HT1080 (cell line): ENCODE measurements at regions not wholly inside any gene's neighbourhood (a gene's known extent, or its start where the extent isn't known, plus 50 kb on each side); places are given as distances from the start of the nearest gene placed in this dataset.
"Not testable (repeated sequence)": the region's sequence is repeated elsewhere in the genome, so short reads cannot be mapped to it uniquely, and the experiment has no call there.

Experiments used
- DNase-seq: peaks from one replicate; pipeline ENCODE4 v3.0.0-alpha.2; 2015; ENCODE audit warnings: low read depth

DNA sequence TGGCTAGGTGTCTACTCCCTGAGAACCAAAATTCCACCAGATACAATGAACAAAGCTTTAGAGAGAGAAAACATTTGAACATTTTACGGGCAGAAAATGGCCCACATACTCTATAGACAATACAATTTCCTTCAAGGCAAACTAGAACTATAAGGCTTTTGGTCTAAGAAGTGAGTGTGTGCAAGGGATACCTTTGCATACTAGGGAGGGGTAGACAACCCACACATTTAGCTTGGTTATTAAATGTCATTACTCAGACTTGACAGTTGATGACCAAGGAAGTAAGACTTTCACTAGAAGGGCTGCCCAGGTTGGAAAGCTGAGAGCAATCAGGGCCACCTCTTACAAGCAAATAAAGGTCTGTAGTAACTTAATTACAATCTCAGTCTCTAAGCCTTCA is 64.0 kb upstream of the PLEKHM1 start:
- DNase-seq, result not testable (repeated sequence)

GRCh38 chr17:45558821-45559220 is 68.3 kb upstream of the PLEKHM1 start:
- DNase-seq, result not testable (repeated sequence)

GRCh38 chr17:45562868-45563267 is 72.3 kb upstream of the PLEKHM1 start:
- DNase-seq, result not testable (repeated sequence)

- DNase-seq, result not testable (repeated sequence)
Measured at GRCh38 chr17:45563283-45563682, 72.8 kb upstream of the PLEKHM1 start.

GRCh38 chr17:45568275-45568674 is 77.8 kb upstream of the PLEKHM1 start:
- DNase-seq, result not testable (repeated sequence)

DNA sequence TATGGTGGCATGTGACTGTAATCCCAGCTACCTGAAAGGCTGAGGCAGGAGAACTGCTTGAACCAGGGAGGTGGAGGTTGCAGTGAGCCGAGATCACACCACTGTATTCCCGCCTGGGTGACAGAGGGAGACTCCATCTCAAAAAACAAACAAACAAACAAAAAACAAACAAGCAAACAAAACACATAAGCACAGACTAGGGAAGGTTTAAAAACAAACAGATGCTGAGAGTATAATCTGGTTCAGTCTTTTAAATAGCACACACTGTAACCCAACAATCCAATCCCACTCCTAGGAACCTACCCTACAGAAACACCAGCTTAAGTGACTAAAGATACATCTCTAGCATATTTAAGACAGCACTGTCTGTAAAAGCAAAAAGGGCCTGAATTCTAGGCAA is 82.8 kb upstream of the PLEKHM1 start:
- not testable (repeated sequence) for DNase-seq

- no peak for DNase-seq
Measured at GRCh38 chr17:45573924-45574770, 83.6 kb upstream of the PLEKHM1 start.

GRCh38 chr17:45575126-45575885 is 84.8 kb upstream of the PLEKHM1 start:
- no peak for DNase-seq

GRCh38 chr17:45576527-45577307 is 86.2 kb upstream of the PLEKHM1 start:
- not testable (repeated sequence) for DNase-seq

DNA sequence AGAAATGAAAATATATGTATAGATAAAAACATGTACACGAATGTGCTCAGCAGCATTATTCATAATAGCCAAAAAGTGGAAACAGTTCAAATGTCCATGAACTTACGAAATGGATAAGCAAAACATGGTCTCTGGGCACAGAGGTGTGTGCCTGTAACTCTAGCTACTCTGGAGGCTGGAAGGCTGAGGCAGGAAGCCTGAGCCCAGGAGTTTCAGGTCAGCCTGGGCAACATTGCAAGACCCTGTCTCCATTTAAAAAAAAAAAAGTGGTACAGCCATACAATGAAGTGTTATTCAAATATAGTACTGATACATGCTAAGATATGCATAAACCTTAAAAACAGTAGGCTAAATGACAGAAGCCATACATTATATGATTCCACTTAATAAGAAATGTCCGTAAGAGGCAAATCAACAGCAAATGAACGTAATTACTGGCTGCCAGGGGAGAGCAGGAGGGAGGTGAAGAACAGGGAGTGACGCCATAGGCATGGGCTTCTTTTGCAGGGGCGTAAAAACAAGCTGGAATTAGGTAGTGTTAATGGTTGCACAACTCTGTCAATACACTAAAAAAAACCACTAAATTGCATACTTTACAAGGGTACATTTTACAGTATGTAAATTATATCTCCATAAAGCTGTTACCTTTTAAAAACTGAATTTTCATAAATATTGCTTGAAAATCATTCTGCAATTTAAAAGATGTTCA is 87.2 kb upstream of the PLEKHM1 start:
- no peak for DNase-seq

- no peak for DNase-seq
Measured at GRCh38 chr17:45578516-45579455, 88.3 kb upstream of the PLEKHM1 start.

- no peak for DNase-seq
Measured at GRCh38 chr17:45579529-45580495, 89.3 kb upstream of the PLEKHM1 start.

DNA sequence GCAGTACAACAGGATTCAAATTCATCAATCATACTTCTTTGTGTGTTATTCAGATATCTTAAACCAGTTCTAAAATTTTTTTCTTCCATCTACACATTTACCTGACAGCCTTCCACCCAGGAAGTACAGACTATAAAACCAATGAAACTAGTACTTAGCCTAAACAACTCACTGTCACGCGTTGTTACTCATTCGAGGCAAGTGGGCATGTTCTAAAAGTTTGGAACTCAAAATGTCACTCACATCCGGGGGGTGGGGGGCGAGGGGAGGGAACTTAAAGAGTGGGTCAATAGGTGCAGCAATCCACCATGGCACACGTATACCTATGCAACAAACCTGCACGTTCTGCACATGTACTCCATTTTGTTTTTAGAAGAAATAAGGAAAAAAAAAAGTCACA is 90.4 kb upstream of the PLEKHM1 start:
- DNase-seq, result no peak

DNA sequence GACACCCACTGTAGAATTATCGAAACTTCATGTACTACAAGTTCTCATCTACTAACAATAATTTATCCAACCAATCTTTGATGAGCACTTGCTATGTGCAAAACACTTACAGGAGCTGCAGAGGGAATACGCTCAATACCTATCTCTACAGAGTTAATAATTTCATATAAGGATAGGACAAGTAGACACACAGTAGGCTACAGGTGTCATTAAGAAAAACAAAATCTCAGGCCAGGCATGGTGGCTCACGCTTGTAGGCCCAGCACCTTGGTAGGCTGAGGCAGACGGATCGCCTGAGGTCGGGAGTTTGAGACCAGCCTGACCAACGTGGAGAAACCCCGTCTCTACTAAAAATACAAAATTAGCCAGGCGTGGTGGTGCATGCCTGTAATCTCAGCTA is 91.3 kb upstream of the PLEKHM1 start:
- DNase-seq, result no peak

DNA sequence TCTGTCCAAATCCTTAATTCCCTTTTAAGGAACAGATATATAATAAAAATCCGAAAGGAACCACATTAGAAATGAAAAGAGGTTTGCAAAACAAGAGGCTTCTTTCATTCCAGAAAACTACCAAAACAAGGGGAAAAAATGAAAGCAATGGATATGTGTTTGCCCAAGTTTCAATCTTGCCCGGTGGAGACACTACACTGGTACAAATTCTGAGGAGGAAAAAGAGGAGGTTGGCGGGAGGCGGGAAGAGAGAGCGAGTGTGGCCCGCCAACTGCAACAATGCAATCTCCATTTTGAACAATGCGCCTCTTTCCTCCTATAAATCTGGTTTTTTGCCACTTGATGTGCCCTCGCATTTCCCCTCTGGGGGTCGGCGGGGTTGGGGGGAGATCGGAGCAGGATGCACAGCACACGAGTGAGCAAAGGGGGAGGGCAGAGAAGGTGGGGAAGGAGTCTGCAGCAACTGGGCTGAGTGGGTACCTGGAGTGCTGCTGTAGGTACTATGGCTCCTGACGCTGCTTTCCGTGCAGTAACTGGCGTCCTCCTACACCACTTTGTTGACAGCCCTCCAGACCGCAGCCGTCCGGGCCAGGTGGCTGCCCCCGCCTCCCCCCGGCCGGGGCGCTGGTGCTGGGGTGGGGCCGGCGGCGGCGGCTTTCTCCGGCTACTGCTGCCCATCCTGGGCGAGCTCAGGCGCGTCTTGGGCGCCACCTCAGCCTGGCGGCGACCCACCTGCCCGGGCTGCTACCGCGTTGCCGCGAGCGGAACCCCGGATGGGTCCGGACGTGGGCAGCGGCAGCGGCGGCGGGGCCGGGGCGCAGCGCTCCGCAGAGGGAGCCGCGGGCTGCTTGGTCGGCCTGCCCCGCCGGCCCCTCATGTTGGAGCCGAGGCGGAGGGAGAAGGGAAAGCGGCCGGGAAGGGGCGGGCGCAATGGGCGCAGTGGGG is 93.8 kb upstream of the PLEKHM1 start:
- peak; percentile 76 for DNase-seq

DNA sequence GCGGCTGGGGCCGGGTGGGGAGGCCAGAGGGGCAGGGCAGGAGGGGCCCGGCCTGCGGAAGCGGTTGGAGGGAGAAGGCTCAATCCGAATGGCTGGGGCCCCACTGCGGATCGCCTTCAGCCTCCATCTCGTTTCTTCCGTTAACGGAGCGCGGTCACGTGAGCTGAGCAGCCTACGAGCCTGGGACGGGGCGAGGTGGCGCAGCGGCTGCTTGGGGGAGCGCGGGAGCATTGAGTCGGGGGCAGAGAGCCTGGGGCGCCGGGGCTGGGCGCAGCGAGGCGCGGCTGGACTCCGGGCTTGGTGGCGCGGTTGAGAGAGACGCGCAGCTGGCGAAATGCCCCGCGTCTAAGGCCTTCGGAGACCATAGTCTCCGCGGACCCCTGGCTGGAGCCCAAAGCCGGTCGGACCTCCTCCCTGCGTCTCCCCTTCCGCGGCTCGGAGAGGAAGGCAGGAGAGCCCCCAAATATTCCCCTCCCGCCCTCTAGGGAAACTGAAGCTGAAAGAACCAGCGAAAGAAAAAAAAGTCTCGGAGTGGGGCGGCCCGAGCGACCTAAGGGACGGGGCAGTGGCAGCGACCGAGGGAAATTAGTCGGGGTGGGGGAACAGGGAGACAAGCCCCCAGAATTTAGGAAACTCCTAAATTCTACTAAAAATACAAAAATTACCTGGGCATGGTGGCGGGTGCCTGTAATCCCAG is 94.7 kb upstream of the PLEKHM1 start:
- DNase-seq, result peak; percentile 77
